ENCODE measurements at regions not wholly inside any gene's neighbourhood (a gene's known extent, or its start where the extent isn't known, plus 50 kb on each side); places are given as distances from the start of the nearest gene placed in this dataset.

DNA sequence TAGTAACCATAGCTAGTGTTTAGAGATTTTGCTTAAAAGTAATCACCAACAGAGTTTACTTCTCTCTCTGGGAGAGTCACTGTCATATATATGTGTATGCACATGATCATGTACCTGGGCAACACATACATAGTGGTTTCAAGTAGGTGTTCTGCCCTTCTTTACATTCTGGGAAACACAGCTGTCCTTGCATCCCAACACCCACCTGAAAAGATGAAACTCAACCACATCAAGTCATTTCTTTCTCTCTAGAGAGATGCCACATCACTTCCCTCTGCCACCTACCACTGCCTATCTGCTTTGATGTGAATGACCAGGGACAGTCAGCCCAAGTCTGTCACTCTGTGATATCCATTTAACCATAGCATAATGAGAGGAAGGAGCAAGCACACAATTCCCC, 155.8 kb upstream of the GADL1 start:
- TF ChIP-seq, protein P1, sequence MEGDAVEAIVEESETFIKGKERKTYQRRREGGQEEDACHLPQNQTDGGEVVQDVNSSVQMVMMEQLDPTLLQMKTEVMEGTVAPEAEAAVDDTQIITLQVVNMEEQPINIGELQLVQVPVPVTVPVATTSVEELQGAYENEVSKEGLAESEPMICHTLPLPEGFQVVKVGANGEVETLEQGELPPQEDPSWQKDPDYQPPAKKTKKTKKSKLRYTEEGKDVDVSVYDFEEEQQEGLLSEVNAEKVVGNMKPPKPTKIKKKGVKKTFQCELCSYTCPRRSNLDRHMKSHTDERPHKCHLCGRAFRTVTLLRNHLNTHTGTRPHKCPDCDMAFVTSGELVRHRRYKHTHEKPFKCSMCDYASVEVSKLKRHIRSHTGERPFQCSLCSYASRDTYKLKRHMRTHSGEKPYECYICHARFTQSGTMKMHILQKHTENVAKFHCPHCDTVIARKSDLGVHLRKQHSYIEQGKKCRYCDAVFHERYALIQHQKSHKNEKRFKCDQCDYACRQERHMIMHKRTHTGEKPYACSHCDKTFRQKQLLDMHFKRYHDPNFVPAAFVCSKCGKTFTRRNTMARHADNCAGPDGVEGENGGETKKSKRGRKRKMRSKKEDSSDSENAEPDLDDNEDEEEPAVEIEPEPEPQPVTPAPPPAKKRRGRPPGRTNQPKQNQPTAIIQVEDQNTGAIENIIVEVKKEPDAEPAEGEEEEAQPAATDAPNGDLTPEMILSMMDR (IDR thresholded peaks at IDR 0.05; ENCODE audit: low read length): no peak
- TF ChIP-seq EZH2 (IDR thresholded peaks at IDR 0.05; ENCODE audit: borderline replicate concordance, low read length): no peak
